Endodermal cell (in vitro differentiated cells): ENCODE measurements at regions not wholly inside any gene's neighbourhood (a gene's known extent, or its start where the extent isn't known, plus 50 kb on each side); places are given as distances from the start of the nearest gene placed in this dataset.

Experiments used
- DNase-seq: peaks from one replicate; pipeline ENCODE4 v3.0.0-alpha.2; 2017
- H3K27ac ChIP-seq: 2 replicates; pipeline ENCODE4 v1.5.1; 2013; ENCODE audit warnings: mild to moderate bottlenecking, low read depth, low read length, moderate library complexity
- H3K27me3 ChIP-seq: 2 replicates; pipeline ENCODE4 v1.6.1; 2013; ENCODE audit warnings: mild to moderate bottlenecking, low read length, moderate library complexity; ENCODE audit not compliant: insufficient read depth, control insufficient read depth, poor library complexity, severe bottlenecking
- H3K36me3 ChIP-seq: 2 replicates; pipeline ENCODE4 v1.7.0; 2013; ENCODE audit warnings: mild to moderate bottlenecking, low read length, moderate library complexity; ENCODE audit not compliant: control insufficient read depth, insufficient read depth
- H3K4me1 ChIP-seq: one replicate; pipeline ENCODE4 v1.7.0; 2013; ENCODE audit warnings: low read length; ENCODE audit not compliant: control insufficient read depth, insufficient read depth
- H3K4me3 ChIP-seq: 2 replicates; pipeline ENCODE4 v1.5.1; 2013; ENCODE audit warnings: mild to moderate bottlenecking, low read length, moderate library complexity
- H3K9ac ChIP-seq: 2 replicates; pipeline ENCODE4 v1.6.1; 2013; ENCODE audit warnings: mild to moderate bottlenecking, low read length, moderate library complexity; ENCODE audit not compliant: poor library complexity, severe bottlenecking; ENCODE audit errors: extremely low read depth
- H3K9me3 ChIP-seq: 2 replicates; pipeline ENCODE4 v1.6.1; 2013; ENCODE audit warnings: mild to moderate bottlenecking, low read length, moderate library complexity; ENCODE audit not compliant: control insufficient read depth
- H3K27ac Mint-ChIP-seq: 2 replicates; pipeline ENCODE4 v1.8.0; 2020; ENCODE audit warnings: mixed read lengths
- H3K27me3 Mint-ChIP-seq: 2 replicates; pipeline ENCODE4 v1.8.0; 2021; ENCODE audit warnings: mild to moderate bottlenecking, mixed read lengths; ENCODE audit not compliant: insufficient read depth
- H3K36me3 Mint-ChIP-seq: 2 replicates; pipeline ENCODE4 v1.8.0; 2020; ENCODE audit warnings: low read depth, mixed read lengths
- H3K4me1 Mint-ChIP-seq: 2 replicates; pipeline ENCODE4 v1.8.0; 2020; ENCODE audit warnings: mixed read lengths
- H3K4me3 Mint-ChIP-seq: 2 replicates; pipeline ENCODE4 v1.8.0; 2020; ENCODE audit warnings: mild to moderate bottlenecking, moderate library complexity, mixed read lengths
- H3K9me3 Mint-ChIP-seq: 2 replicates; pipeline ENCODE4 v1.8.0; 2020; ENCODE audit warnings: mild to moderate bottlenecking, mixed read lengths
- CTCF ChIP-seq: fragments of 200-600 bp; sonication (generic); conservative IDR thresholded peaks from 2 replicates; pipeline ENCODE4 v1.5.0; 2021; ENCODE audit warnings: antibody characterized with exemption, mild to moderate bottlenecking
- whole genome bisulfite sequencing, 2 experiments: methylation state at CpG; one replicate each; pipeline versions ENCODE4 v1.1.5 to v1.1.7; 2013; ENCODE audit warnings: missing lambda C conversion rate in 2 of 2, mixed read lengths in 1 of 2; ENCODE audit not compliant: insufficient coverage in 1 of 2, insufficient read length in 1 of 2; 5-methylcytosine and 5-hydroxymethylcytosine counted together

- H3K36me3 ChIP-seq, result no peaks in the 10 kb centered on the region
- no peaks in the 10 kb centered on the region for H3K27me3 ChIP-seq
- H3K9me3 ChIP-seq, result no peaks in the 10 kb centered on the region
- Mint-ChIP-seq H3K36me3 (no peaks in the 10 kb centered on the region), H3K9me3 (no peaks in the 10 kb centered on the region), H3K27ac (no peak overlapping the region), H3K4me1 (peaks cover 12% of the 10 kb centered on the region), H3K27me3 (no peaks in the 10 kb centered on the region), H3K4me3 (no peak overlapping the region)
- WGBS, 2 experiments, result 93 to 100% methylated on average over 2 to 3 of the region's 3 CpGs
- H3K4me3 ChIP-seq, result no peak overlapping the region
- no peaks in the 10 kb centered on the region for H3K4me1 ChIP-seq
- no peak overlapping the region for H3K9ac ChIP-seq
- no peak overlapping the region for H3K27ac ChIP-seq
- no peak for TF ChIP-seq CTCF
- no peak for DNase-seq
Measured at GRCh38 chr3:64336488-64336887, 111.2 kb upstream of the PRICKLE2 start.

GRCh38 chr3:64332459-64333350 lies 107.4 kb upstream of the PRICKLE2 start:
- Histone ChIP-seq H3K4me3 (no peak overlapping the region), H3K4me1 (no peaks in the 10 kb centered on the region), H3K27ac (no peak overlapping the region), H3K27me3 (no peaks in the 10 kb centered on the region), H3K9me3 (no peaks in the 10 kb centered on the region), H3K9ac (no peak overlapping the region), H3K36me3 (no peaks in the 10 kb centered on the region)
- no peak for DNase-seq
- Mint-ChIP-seq H3K36me3 (no peaks in the 10 kb centered on the region), H3K27ac (no peak overlapping the region), H3K4me1 (peaks cover 14% of the 10 kb centered on the region), H3K9me3 (no peaks in the 10 kb centered on the region), H3K27me3 (no peaks in the 10 kb centered on the region), H3K4me3 (no peak overlapping the region)
- TF ChIP-seq CTCF, result no peak
- WGBS, 2 experiments, result 93% methylated on average over 3 to 9 of the region's 9 CpGs

GRCh38 chr3:64331605-64332004 lies 106.3 kb upstream of the PRICKLE2 start:
- Histone ChIP-seq H3K27me3 (no peaks in the 10 kb centered on the region), H3K9ac (no peak overlapping the region), H3K27ac (no peak overlapping the region), H3K36me3 (no peaks in the 10 kb centered on the region), H3K9me3 (no peaks in the 10 kb centered on the region), H3K4me3 (no peak overlapping the region), H3K4me1 (no peaks in the 10 kb centered on the region)
- H3K27me3 Mint-ChIP-seq, result peaks cover 3% of the 10 kb centered on the region
- WGBS, 2 experiments, result 91 to 95% methylated on average over 12 of the region's 12 CpGs
- no peak for DNase-seq
- H3K9me3 Mint-ChIP-seq, result no peaks in the 10 kb centered on the region
- no peak overlapping the region for H3K27ac Mint-ChIP-seq
- H3K4me3 Mint-ChIP-seq, result no peak overlapping the region
- no peak for TF ChIP-seq CTCF
- H3K4me1 Mint-ChIP-seq, result peaks cover 14% of the 10 kb centered on the region
- H3K36me3 Mint-ChIP-seq, result no peaks in the 10 kb centered on the region
